GM20000 (cell line): ENCODE measurements at regions not wholly inside any gene's neighbourhood (a gene's known extent, or its start where the extent isn't known, plus 50 kb on each side); places are given as distances from the start of the nearest gene placed in this dataset.
"Not testable (repeated sequence)": the region's sequence is repeated elsewhere in the genome, so short reads cannot be mapped to it uniquely, and the experiment has no call there.

ENCODE experiments used
- DNase-seq: peaks from one replicate; pipeline ENCODE4 v3.0.0; 2012; ENCODE audit warnings: low spot score
- CTCF ChIP-seq: IDR thresholded peaks from 2 replicates; pipeline ENCODE4 v1.5.1; 2012; ENCODE audit warnings: mild to moderate bottlenecking, control low read depth; ENCODE audit errors: extremely low read depth, missing control alignments

- TF ChIP-seq CTCF = peak; percentile 99
- peak; percentile 73 for DNase-seq
Measured at GRCh38 chr7:45259966-45260646, 102.5 kb downstream of the RAMP3 start.

GRCh38 chr7:45267262-45267661 is 109.7 kb downstream of the RAMP3 start:
- no peak for DNase-seq
- no peak for TF ChIP-seq CTCF

GRCh38 chr7:45268013-45268412 is 110.4 kb downstream of the RAMP3 start:
- no peak for TF ChIP-seq CTCF
- no peak for DNase-seq

- TF ChIP-seq CTCF = no peak
Measured at GRCh38 chr7:45269192-45269591, 111.6 kb downstream of the RAMP3 start.

GRCh38 chr7:45278763-45279398 is 121.3 kb downstream of the RAMP3 start:
- TF ChIP-seq CTCF = no peak
- DNase-seq = no peak

More at GRCh38 chr7:45269192-45269591, 111.6 kb downstream of the RAMP3 start:
- no peak for DNase-seq

GRCh38 chr7:45289611-45290010 is 132.0 kb downstream of the RAMP3 start:
- DNase-seq = not testable (repeated sequence)

- no peak for TF ChIP-seq CTCF
- no peak for DNase-seq
Measured at GRCh38 chr7:45290880-45291279, 133.3 kb downstream of the RAMP3 start.

GRCh38 chr7:45292481-45292880 is 134.9 kb downstream of the RAMP3 start:
- DNase-seq = no peak
- no peak for TF ChIP-seq CTCF
